Body of pancreas (tissue), 4 donors: ENCODE measurements at regions not wholly inside any gene's neighbourhood (a gene's known extent, or its start where the extent isn't known, plus 50 kb on each side); places are given as distances from the start of the nearest gene placed in this dataset.

Experiments
- POLR2A ChIP-seq, 3 donors: fragments of 450-650 bp; IDR thresholded peaks; one replicate each; pipeline ENCODE4 v1.6.1; 2016; ENCODE audit warnings: antibody characterized with exemption in 3 of 3, mild to moderate bottlenecking in 2 of 3
- TF ChIP-seq, protein P1 (sequence below), 7 experiments: fragments of 450-650 bp in 4 of 7; fragments of 200-600 bp in 3 of 7; sonication (generic) in 3 of 7; IDR thresholded peaks; one replicate each; pipeline ENCODE4 v1.5.1; 2016 to 2019; ENCODE audit warnings: antibody characterized with exemption in 7 of 7

DNA sequence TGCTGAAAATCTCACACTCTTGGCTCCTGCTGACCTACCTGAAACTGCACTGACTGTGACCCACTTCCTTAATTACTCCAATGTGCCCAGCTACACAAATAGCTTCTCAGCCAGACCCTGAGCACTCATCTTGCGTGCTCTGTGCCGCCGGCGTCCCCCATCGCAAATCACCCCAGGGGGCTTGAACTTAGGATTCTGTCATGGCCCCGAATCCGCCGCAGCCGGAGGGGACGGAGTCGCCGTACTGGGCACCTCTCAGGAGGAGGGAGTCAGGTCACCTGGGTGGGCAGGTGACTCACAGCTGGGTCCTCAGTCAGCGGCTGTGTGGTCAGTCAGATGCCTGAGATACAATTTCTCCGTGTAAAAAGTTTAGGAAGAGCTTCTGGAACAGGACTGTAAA, 804.9 kb upstream of the SALL3 start:
- TF ChIP-seq, protein P1, sequence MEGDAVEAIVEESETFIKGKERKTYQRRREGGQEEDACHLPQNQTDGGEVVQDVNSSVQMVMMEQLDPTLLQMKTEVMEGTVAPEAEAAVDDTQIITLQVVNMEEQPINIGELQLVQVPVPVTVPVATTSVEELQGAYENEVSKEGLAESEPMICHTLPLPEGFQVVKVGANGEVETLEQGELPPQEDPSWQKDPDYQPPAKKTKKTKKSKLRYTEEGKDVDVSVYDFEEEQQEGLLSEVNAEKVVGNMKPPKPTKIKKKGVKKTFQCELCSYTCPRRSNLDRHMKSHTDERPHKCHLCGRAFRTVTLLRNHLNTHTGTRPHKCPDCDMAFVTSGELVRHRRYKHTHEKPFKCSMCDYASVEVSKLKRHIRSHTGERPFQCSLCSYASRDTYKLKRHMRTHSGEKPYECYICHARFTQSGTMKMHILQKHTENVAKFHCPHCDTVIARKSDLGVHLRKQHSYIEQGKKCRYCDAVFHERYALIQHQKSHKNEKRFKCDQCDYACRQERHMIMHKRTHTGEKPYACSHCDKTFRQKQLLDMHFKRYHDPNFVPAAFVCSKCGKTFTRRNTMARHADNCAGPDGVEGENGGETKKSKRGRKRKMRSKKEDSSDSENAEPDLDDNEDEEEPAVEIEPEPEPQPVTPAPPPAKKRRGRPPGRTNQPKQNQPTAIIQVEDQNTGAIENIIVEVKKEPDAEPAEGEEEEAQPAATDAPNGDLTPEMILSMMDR (IDR thresholded peaks at IDR 0.05) = no peak
- TF ChIP-seq POLR2A (IDR thresholded peaks at IDR 0.05) = no peak
